Stimulated activated CD4-positive, alpha-beta T cell treated with anti-CD3 and anti-CD28 coated beads, Interleukin-1b, Interleukin-23, amount 100 ng/mL, for 48 hours (primary cell): ENCODE measurements at regions not wholly inside any gene's neighbourhood (a gene's known extent, or its start where the extent isn't known, plus 50 kb on each side); places are given as distances from the start of the nearest gene placed in this dataset.
"Not testable (repeated sequence)": the region's sequence is repeated elsewhere in the genome, so short reads cannot be mapped to it uniquely, and the experiment has no call there.

ENCODE experiments used
- DNase-seq: peaks from one replicate; pipeline ENCODE4 v3.0.0-alpha.2; 2020

GRCh38 chr11:45000918-45001317 is 50.2 kb upstream of the TP53I11 start:
- DNase-seq: no peak

GRCh38 chr11:45001466-45002165 is 50.9 kb upstream of the TP53I11 start:
- DNase-seq: no peak

GRCh38 chr11:45005106-45005505 is 54.4 kb upstream of the TP53I11 start:
- DNase-seq: no peak

GRCh38 chr11:45007011-45007410 is 56.3 kb upstream of the TP53I11 start:
- DNase-seq: no peak

GRCh38 chr11:45015983-45016382 is 65.3 kb upstream of the TP53I11 start:
- not testable (repeated sequence) for DNase-seq

- DNase-seq: not testable (repeated sequence)
These were observed 65.8 kb upstream of the TP53I11 start for GRCh38 chr11:45016446-45016845.

GRCh38 chr11:45017329-45017728 is 66.6 kb upstream of the TP53I11 start:
- DNase-seq: no peak

- no peak for DNase-seq
These were observed 70.3 kb upstream of the TP53I11 start for GRCh38 chr11:45021001-45021400.

GRCh38 chr11:45021692-45022141 is 71.0 kb upstream of the TP53I11 start:
- DNase-seq: no peak

- no peak for DNase-seq
These were observed 71.8 kb upstream of the TP53I11 start for GRCh38 chr11:45022294-45023064.

- no peak for DNase-seq
These were observed 72.3 kb upstream of the TP53I11 start for GRCh38 chr11:45023065-45023365.

- no peak for DNase-seq
These were observed 73.6 kb upstream of the TP53I11 start for GRCh38 chr11:45024316-45024715.

- DNase-seq: no peak
These were observed 74.3 kb upstream of the TP53I11 start for GRCh38 chr11:45024846-45025588.

GRCh38 chr11:45025716-45026492 is 75.2 kb upstream of the TP53I11 start:
- no peak for DNase-seq

- DNase-seq: no peak
These were observed 76.2 kb upstream of the TP53I11 start for GRCh38 chr11:45026835-45027234.

GRCh38 chr11:45027312-45027711 is 76.6 kb upstream of the TP53I11 start:
- DNase-seq: no peak

GRCh38 chr11:45028911-45029682 is 78.4 kb upstream of the TP53I11 start:
- no peak for DNase-seq

GRCh38 chr11:45030778-45031177 is 80.1 kb upstream of the TP53I11 start:
- DNase-seq: no peak

- no peak for DNase-seq
These were observed 81.3 kb upstream of the TP53I11 start for GRCh38 chr11:45031912-45032519.

- DNase-seq: no peak
These were observed 84.7 kb upstream of the TP53I11 start for GRCh38 chr11:45035413-45035812.

GRCh38 chr11:45036010-45036409 is 85.3 kb upstream of the TP53I11 start:
- DNase-seq: no peak

GRCh38 chr11:45036733-45037132 is 86.0 kb upstream of the TP53I11 start:
- no peak for DNase-seq
